Upper lobe of left lung (tissue), 6 donors: ENCODE measurements at regions not wholly inside any gene's neighbourhood (a gene's known extent, or its start where the extent isn't known, plus 50 kb on each side); places are given as distances from the start of the nearest gene placed in this dataset.

Experiments used
- ATAC-seq, 2 donors: fragments of 200-7000 bp; cut with Tn5 transposase; one replicate each; pipeline ENCODE4 v1.9.1; 2022; ENCODE audit warnings: mild to moderate bottlenecking in 2 of 2, moderate library complexity in 2 of 2; ENCODE audit not compliant: low FRiP score in 2 of 2
- DNase-seq, 2 donors: peaks; one replicate each; pipeline ENCODE4 v3.0.0-alpha.2; 2019 to 2020
- H3K27ac ChIP-seq, 4 donors: fragments of 200-600 bp; sonication (generic); one replicate each; pipeline ENCODE4 v1.5.1; 2016 to 2019
- H3K27me3 ChIP-seq, 4 donors: fragments of 200-600 bp; sonication (generic); one replicate each; pipeline ENCODE4 v1.5.1; 2017 to 2019
- H3K36me3 ChIP-seq, 4 donors: fragments of 200-600 bp; sonication (generic); one replicate each; pipeline ENCODE4 v1.5.1; 2016 to 2019
- H3K4me1 ChIP-seq, 4 donors: fragments of 200-600 bp; sonication (generic); one replicate each; pipeline ENCODE4 v1.5.1; 2018 to 2019
- H3K4me3 ChIP-seq, 4 donors: fragments of 200-600 bp; sonication (generic); one replicate each; pipeline ENCODE4 v1.5.1; 2017 to 2019; ENCODE audit warnings: mild to moderate bottlenecking in 2 of 4, moderate library complexity in 1 of 4
- H3K9me3 ChIP-seq, 4 donors: fragments of 200-600 bp; sonication (generic); one replicate each; pipeline ENCODE4 v1.5.1; 2018 to 2019
- CTCF ChIP-seq, 6 experiments: fragments of 450-650 bp in 4 of 6; fragments of 200-600 bp in 2 of 6; sonication (generic) in 2 of 6; IDR thresholded peaks; one replicate each; pipeline ENCODE4 v1.5.1; 2016 to 2019; ENCODE audit warnings: antibody characterized with exemption in 6 of 6
- EP300 ChIP-seq, 4 donors: sonication (generic); formaldehyde crosslinking; IDR thresholded peaks; one replicate each; pipeline ENCODE4 v1.5.1; 2017; ENCODE audit warnings: antibody characterized with exemption in 4 of 4, control low read depth in 2 of 4
- POLR2A ChIP-seq, 4 donors: fragments of 450-650 bp; IDR thresholded peaks; one replicate each; pipeline ENCODE4 v1.5.1; 2016 to 2017; ENCODE audit warnings: antibody characterized with exemption in 4 of 4, mild to moderate bottlenecking in 2 of 4
- POLR2AphosphoS5 ChIP-seq, 2 donors: sonication (generic); formaldehyde crosslinking; IDR thresholded peaks; one replicate each; pipeline ENCODE4 v1.5.1; 2017; ENCODE audit warnings: antibody characterized with exemption in 2 of 2
- WGBS, 2 donors: methylation state at CpG; one replicate each; pipeline ENCODE4 v1.1.5; 2017 to 2018; 5-methylcytosine and 5-hydroxymethylcytosine counted together
- donor health status: DM: no; HTN: no; CAD: no; lungs with moderate emphysema.
- donor health status: DM: no; HTN: yes; CAD: no; lungs with severe emphysema.

GRCh38 chr7:46549892-46550639 lies 629.0 kb upstream of the IGFBP3 start:
- DNase-seq (no peak), ATAC-seq (no peak)
- no peak for TF ChIP-seq POLR2AphosphoS5 (IDR thresholded peaks at IDR 0.05)
- H3K27me3 ChIP-seq = no peaks in the 10 kb centered on the region
- no peaks in the 10 kb centered on the region for H3K4me1 ChIP-seq
- H3K27ac ChIP-seq = no peak overlapping the region
- H3K4me3 ChIP-seq = no peak overlapping the region
- H3K36me3 ChIP-seq = no peaks in the 10 kb centered on the region
- WGBS, 2 donors = 62 to 65% methylated on average over 3 of the region's 3 CpGs
- H3K9me3 ChIP-seq = no peaks in the 10 kb centered on the region

- Histone ChIP-seq H3K27me3 (no peaks in the 10 kb centered on the region), H3K4me3 (no peak overlapping the region), H3K27ac (no peak overlapping the region), H3K36me3 (no peaks in the 10 kb centered on the region), H3K9me3 (no peaks in the 10 kb centered on the region), H3K4me1 (no peaks in the 10 kb centered on the region)
- 51 to 59% methylated on average over 1 of the region's 1 CpG for WGBS, 2 donors
- TF ChIP-seq POLR2A (IDR thresholded peaks at IDR 0.05) (no peak), EP300 (IDR thresholded peaks at IDR 0.05) (no peak), POLR2AphosphoS5 (IDR thresholded peaks at IDR 0.05) (no peak), CTCF (IDR thresholded peaks at IDR 0.05) (no peak)
- ATAC-seq = no peak
- no peak for DNase-seq
These were observed 628.3 kb upstream of the IGFBP3 start for GRCh38 chr7:46549347-46549746.

- no peaks in the 10 kb centered on the region for H3K4me1 ChIP-seq
- H3K27ac ChIP-seq = no peak overlapping the region
- no peaks in the 10 kb centered on the region for H3K36me3 ChIP-seq
- no peaks in the 10 kb centered on the region for H3K9me3 ChIP-seq
- TF ChIP-seq EP300 (IDR thresholded peaks at IDR 0.05) = no peak
- TF ChIP-seq POLR2A (IDR thresholded peaks at IDR 0.05) = no peak
- no peak for TF ChIP-seq POLR2AphosphoS5 (IDR thresholded peaks at IDR 0.05)
- no peak for TF ChIP-seq CTCF (IDR thresholded peaks at IDR 0.05)
- H3K4me3 ChIP-seq = no peak overlapping the region
- ATAC-seq = no peak
- no peaks in the 10 kb centered on the region for H3K27me3 ChIP-seq
- no peak for DNase-seq
These were observed 626.0 kb upstream of the IGFBP3 start for GRCh38 chr7:46547044-46547443.

- Histone ChIP-seq H3K36me3 (no peaks in the 10 kb centered on the region), H3K4me1 (no peaks in the 10 kb centered on the region), H3K4me3 (no peak overlapping the region), H3K27me3 (no peaks in the 10 kb centered on the region), H3K27ac (no peak overlapping the region), H3K9me3 (no peaks in the 10 kb centered on the region)
- TF ChIP-seq EP300 (IDR thresholded peaks at IDR 0.05) = peak in 1 of 4 donors; percentile 18
- no peak for TF ChIP-seq POLR2AphosphoS5 (IDR thresholded peaks at IDR 0.05)
- TF ChIP-seq POLR2A (IDR thresholded peaks at IDR 0.05) = no peak
- no peak for TF ChIP-seq CTCF (IDR thresholded peaks at IDR 0.05)
- 64 to 75% methylated on average over 1 of the region's 1 CpG for WGBS, 2 donors
- DNase-seq (no peak), ATAC-seq (no peak)
These were observed 624.7 kb upstream of the IGFBP3 start for GRCh38 chr7:46545790-46546189.

GRCh38 chr7:46544396-46545008 lies 623.4 kb upstream of the IGFBP3 start:
- 34 to 44% methylated on average over 2 of the region's 2 CpGs for WGBS, 2 donors
- Histone ChIP-seq H3K36me3 (no peaks in the 10 kb centered on the region), H3K4me1 (no peaks in the 10 kb centered on the region), H3K4me3 (no peak overlapping the region), H3K9me3 (no peaks in the 10 kb centered on the region), H3K27me3 (no peaks in the 10 kb centered on the region), H3K27ac (peak overlapping the region in 1 of 4 donors; percentile 14)
- TF ChIP-seq EP300 (IDR thresholded peaks at IDR 0.05) (no peak), CTCF (IDR thresholded peaks at IDR 0.05) (no peak), POLR2A (IDR thresholded peaks at IDR 0.05) (no peak), POLR2AphosphoS5 (IDR thresholded peaks at IDR 0.05) (no peak)
- ATAC-seq (no peak), DNase-seq (no peak)
